ENCODE measurements at regions not wholly inside any gene's neighbourhood (a gene's known extent, or its start where the extent isn't known, plus 50 kb on each side); places are given as distances from the start of the nearest gene placed in this dataset.

DNA sequence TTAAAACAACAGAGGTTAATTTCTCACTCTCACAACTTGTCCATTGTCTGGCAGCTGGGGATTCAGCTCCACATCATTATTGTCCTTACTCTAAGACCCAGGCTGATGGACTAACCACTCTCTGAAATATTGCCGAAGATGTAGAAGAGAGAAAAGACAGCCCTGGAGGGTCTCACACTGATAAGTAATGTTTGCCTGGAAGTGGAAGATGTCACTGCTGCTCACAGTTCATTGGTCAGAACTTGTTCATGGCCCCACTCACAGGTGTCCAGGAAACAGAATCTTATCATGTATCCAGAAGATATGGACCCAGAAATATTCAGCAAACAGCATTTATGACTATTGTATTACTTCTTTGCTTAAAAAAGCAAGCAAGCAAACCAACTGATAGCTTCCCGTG is 62.2 kb upstream of the LPP start:
- no peak for DNase-seq
- no peaks in the 10 kb centered on the region for H3K9me3 ChIP-seq
- no peak for ATAC-seq
- intact Hi-C loops (cut with DNase I, micrococcal nuclease) = no loop called here
- no peaks in the 10 kb centered on the region for H3K36me3 ChIP-seq (ENCODE audit: low read depth)
- no peaks in the 10 kb centered on the region for H3K4me1 ChIP-seq (ENCODE audit: low read depth)
- no peak for TF ChIP-seq CTCF (IDR thresholded peaks at IDR 0.05)
- no peak overlapping the region for H3K4me3 ChIP-seq

DNA sequence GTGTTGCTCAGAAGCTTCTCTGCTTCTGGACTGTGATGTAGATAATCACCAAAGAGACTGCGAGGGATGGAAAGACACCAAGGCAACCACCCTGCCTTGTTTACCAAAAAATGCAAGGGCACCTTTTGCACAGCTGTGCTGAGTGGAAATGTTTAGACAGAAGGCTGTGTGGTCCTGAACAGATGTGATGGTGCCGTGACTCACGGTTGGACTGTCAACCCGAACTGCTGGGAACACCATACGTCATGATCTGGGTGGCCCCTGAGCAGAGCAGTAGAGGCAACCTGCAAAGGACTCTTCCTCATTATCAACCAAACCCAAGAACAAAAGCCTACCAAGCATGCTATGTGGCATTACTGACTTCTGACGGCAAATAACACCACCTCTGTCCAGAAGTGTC is 61.3 kb upstream of the LPP start:
- Histone ChIP-seq H3K4me3 (no peak overlapping the region), H3K9me3 (no peaks in the 10 kb centered on the region), H3K36me3 (ENCODE audit: low read depth) (no peaks in the 10 kb centered on the region), H3K4me1 (ENCODE audit: low read depth) (no peaks in the 10 kb centered on the region)
- DNase-seq (no peak), ATAC-seq (peak; percentile 41)
- no peak for TF ChIP-seq CTCF (IDR thresholded peaks at IDR 0.05)
- intact Hi-C loops (cut with DNase I, micrococcal nuclease) = no loop called here

- Histone ChIP-seq H3K36me3 (ENCODE audit: low read depth) (no peaks in the 10 kb centered on the region), H3K4me3 (no peak overlapping the region), H3K9me3 (peaks cover under 1% of the 10 kb centered on the region), H3K4me1 (ENCODE audit: low read depth) (no peaks in the 10 kb centered on the region)
- TF ChIP-seq CTCF (IDR thresholded peaks at IDR 0.05) = no peak
- intact Hi-C loops (cut with DNase I, micrococcal nuclease) = no loop called here
- ATAC-seq (peak; percentile 21), DNase-seq (no peak)
Observed at GRCh38 chr3:188095431-188095830, 58.5 kb upstream of the LPP start.

DNA sequence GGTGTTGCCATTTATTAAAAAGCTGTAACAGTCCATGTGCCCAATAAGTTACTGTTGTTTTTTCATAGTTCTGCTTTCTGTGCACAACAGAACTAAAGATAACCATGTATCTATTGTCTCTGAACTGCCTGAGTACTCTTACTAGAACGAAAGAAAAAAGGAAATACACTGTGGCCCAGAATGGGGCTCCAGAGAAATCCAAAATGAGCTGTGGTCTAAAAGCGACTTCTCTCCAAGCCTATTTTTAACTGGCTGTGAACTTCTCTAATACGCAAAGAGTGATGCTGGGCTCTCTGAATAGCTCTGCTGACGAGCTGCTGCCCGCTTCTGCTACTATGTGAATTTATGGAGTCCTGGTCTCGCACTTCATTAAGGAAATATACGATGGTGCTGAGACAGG is 56.2 kb upstream of the LPP start:
- Histone ChIP-seq H3K9me3 (peaks cover 7% of the 10 kb centered on the region), H3K4me1 (ENCODE audit: low read depth) (no peaks in the 10 kb centered on the region), H3K36me3 (ENCODE audit: low read depth) (no peaks in the 10 kb centered on the region), H3K4me3 (no peak overlapping the region)
- ATAC-seq = no peak
- intact Hi-C loops (cut with DNase I, micrococcal nuclease) = no loop called here
- no peak for DNase-seq
- no peak for TF ChIP-seq CTCF (IDR thresholded peaks at IDR 0.05)

- intact Hi-C loops (cut with DNase I, micrococcal nuclease) = no loop called here
- TF ChIP-seq CTCF (IDR thresholded peaks at IDR 0.05) = no peak
- ATAC-seq = no peak
- Histone ChIP-seq H3K4me1 (ENCODE audit: low read depth) (no peaks in the 10 kb centered on the region), H3K4me3 (no peak overlapping the region), H3K9me3 (peaks cover 7% of the 10 kb centered on the region), H3K36me3 (ENCODE audit: low read depth) (no peaks in the 10 kb centered on the region)
- DNase-seq = no peak
Observed at GRCh38 chr3:188099907-188100306, 54.0 kb upstream of the LPP start.

GRCh38 chr3:188102861-188103547 is 51.0 kb upstream of the LPP start:
- H3K36me3 ChIP-seq (ENCODE audit: low read depth) = no peaks in the 10 kb centered on the region
- no peak for TF ChIP-seq CTCF (IDR thresholded peaks at IDR 0.05)
- ATAC-seq (no peak), DNase-seq (no peak)
- no peak overlapping the region for H3K4me3 ChIP-seq
- H3K9me3 ChIP-seq = peaks cover 7% of the 10 kb centered on the region
- H3K4me1 ChIP-seq (ENCODE audit: low read depth) = no peaks in the 10 kb centered on the region
- intact Hi-C loops (cut with DNase I, micrococcal nuclease) = no loop called here
